ENCODE measurements at regions not wholly inside any gene's neighbourhood (a gene's known extent, or its start where the extent isn't known, plus 50 kb on each side); places are given as distances from the start of the nearest gene placed in this dataset.

DNA sequence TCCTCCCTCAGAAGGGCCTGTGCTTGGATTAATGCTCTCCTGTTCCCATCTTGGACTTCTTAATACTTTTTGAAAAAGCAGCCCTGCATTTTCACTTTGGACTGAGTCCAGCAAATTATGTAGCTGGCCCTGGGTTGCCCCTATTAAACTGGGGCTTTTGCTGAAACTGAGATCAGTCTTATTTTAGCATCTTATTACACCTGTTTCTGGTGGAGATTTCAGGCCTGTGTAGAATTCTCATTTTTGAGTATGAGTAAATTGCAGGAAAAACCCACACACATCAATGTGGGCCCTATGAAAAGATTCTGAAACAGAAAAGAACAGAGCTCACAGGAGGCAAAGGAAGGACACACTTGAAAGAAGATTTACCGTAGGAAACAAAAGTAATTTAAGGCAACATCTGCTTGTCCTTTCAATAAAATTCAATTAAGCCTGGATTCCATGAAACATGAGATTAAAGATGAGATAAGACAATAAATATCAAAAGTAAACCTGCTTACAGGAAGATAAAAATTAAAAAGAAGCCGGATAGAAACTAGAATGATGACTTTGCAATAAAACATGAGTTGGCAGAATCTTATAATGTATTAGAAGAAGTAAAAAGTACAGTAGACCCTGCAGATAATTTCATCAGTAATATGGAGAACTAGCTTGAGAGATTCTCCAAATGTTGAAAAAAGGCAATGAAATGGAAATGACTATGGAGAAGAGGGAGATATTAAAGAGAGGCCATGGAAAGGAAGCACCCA, 90.7 kb upstream of the GCFC2 start:
- DNase-seq (ENCODE audit: low spot score): no peak
- intact Hi-C loops (cut with DNase I): no loop called here

DNA sequence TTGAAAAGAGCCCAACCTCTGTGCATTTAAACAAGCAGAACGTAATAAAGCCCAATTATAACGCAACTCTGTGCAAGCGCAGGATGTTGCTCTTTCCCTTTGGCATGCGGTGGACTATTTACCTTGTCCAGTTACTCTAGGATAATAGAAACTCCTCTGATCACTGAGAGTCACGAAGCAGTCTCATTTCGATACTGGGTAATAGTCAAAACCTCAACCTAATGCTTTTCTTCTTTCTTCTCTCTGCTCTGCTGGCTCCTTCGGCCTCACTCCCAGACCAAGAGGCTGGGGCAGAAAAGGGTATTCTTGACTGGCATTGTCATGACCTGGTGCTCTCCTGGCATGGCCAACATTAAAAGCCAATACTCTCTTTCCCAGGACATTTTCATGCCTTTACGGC, 89.7 kb upstream of the GCFC2 start:
- DNase-seq (ENCODE audit: low spot score): no peak
- intact Hi-C loops (cut with DNase I): no loop called here

DNA sequence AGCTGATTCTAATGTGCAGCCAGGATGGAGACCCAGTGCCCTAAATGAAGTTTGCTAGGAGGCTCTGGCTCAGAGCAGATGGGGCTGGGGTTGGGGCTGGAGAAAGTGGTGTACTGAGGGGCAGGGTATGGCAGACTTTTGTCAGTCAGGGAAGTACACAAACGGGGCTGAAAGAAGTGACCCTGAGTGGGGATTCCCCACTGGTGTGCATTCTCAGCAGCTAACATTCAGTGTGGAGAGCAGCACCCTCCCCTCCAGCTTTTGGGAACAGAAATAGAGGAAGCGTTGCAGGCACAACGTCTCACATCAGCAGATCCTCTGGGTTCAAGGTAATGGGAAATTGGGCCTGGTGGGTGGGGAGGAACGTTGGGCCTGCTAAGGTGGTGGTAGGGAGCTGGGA, 89.1 kb upstream of the GCFC2 start:
- no peak for DNase-seq (ENCODE audit: low spot score)
- intact Hi-C loops (cut with DNase I): no loop called here

DNA sequence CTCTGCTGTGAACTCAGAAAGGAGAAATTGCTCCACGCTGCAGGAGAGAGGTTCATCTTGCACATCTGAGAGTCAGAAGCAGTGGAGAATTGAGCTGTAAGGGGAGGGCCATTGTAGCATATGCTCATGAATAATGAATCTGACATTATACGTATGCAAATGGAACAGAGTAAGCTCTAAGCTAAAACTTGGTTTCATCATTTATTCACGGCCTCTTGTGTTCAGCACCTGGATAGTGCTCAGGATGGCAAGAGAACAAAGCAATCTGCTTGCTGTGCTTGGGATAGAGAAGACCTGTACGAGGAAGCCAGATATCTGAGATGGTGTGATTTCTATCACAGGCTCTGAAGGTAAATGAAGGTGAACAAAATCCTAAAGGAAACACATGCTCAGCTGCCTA, 87.9 kb upstream of the GCFC2 start:
- DNase-seq (ENCODE audit: low spot score): no peak
- intact Hi-C loops (cut with DNase I): no loop called here

DNA sequence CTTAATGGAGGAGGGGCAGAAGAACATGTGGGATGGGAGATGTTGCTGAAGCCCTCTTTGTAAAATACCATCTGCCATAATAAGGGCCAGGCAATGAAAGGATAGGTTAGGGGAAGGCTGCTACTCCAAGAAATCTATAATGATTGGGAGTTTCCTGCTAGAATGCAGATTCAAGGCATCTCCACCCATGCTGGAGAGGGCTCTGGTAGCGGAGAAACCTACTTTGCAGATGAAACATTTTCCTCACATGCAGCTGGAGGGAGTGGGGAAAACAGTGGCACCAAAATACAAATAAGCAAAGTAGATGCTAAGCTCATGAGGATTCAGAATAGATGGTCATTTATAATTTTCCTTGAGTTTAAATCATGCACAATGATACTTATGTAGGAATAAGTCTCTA, 82.3 kb upstream of the GCFC2 start:
- intact Hi-C loops (cut with DNase I): no loop called here
- no peak for DNase-seq (ENCODE audit: low spot score)

DNA sequence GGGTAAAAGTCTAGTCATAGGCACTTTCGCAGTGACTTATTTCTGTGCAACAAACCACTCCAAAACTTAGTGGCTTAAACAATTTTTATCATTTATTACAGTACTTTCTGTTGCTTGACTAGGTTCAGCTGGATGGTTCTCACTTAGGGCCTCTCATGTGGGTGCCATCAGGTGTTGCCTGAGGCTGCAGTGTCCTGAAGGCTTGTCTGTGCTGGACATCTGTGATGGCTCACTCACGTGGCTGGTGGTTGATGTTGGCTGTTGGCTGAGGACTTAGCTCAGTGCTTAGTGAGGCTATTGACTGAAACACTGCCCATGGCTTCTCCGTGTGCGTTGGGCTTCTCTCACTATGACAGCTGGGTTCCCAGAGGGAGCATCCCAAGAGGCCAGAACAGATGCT, 81.4 kb upstream of the GCFC2 start:
- DNase-seq (ENCODE audit: low spot score): no peak
- intact Hi-C loops (cut with DNase I): no loop called here

DNA sequence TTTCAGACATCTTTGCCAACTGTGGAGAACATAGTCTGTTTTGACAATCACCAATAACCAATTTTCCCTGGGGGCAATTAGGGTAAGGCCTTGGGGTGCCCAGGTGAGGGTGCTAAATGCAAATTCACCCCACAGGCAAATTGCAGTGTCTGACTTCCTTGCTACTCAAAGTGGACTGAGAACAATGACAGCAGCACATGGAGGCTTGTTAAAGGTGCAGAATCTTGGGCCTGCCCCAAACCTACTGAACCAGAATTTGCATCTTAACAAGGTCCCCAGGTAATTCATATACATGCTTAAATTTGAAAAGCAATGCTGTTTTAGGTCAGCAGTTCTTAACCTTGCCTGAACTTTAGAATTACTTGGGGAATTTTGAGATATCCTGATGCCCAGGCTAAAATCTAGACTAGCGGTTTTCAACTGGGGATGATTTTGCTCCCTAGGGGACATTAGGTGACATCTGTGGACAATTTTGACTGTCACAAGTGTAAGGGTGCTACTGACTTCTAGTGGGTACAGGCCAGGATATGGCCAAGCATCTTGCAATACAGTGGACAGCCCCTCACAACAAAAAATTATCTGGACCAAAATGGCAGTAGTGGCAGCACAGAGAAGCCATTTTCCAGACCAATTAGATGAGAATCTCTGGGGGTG, 80.2 kb upstream of the GCFC2 start:
- intact Hi-C loops (cut with DNase I): no loop called here
- DNase-seq (ENCODE audit: low spot score): no peak

DNA sequence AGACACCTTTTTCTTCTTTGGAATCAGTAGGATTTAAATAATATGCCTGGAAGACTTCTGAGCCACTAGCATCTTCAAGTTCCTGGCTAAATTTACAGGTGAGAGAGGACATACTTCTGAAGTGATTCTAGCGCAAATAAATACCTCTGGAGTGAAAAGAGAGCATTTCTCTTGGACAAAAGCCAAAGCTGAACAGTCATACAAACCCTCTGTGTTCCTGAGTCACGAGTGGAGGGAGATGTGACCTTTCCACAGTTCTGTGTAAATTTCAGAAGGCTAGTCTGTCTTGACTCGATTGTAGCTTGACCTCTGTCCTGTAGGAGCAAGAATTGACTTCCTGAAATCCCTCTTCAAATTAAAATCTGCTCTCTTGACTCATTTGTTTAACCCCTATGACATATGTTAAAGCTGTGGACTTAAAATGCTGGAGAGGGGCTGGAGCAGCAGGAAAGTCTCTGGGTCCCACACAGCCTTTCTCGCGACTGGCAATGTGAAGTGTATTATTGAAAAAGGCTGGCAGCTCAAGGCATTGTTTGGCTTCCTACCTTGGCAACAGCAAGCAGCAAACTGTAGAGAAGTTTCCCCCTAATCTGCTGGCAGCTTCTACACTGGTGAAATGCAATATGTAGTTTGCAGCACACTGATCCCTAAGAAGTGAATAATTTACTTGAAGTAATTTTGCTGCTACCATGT, 79.6 kb upstream of the GCFC2 start:
- intact Hi-C loops (cut with DNase I): no loop called here
- DNase-seq (ENCODE audit: low spot score): no peak

DNA sequence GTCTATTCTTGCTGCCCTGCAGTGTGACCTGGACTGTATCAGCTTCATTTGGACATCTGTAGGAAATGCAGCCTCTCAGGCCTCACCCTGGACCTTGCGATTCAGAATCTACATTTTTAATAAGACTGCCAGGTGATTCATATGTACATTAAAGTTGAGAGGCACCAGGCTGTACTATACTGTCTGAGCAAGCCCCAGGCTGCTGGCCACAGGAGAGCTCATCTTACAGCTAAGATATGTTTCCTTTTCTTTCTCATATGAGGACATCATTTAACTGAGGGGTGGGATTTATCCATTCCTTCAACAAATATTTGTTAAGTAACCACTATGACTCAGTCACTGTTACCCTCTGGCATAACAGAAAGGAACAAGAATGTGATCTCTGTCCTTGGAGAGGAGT, 78.2 kb upstream of the GCFC2 start:
- intact Hi-C loops (cut with DNase I): no loop called here
- DNase-seq (ENCODE audit: low spot score): no peak

DNA sequence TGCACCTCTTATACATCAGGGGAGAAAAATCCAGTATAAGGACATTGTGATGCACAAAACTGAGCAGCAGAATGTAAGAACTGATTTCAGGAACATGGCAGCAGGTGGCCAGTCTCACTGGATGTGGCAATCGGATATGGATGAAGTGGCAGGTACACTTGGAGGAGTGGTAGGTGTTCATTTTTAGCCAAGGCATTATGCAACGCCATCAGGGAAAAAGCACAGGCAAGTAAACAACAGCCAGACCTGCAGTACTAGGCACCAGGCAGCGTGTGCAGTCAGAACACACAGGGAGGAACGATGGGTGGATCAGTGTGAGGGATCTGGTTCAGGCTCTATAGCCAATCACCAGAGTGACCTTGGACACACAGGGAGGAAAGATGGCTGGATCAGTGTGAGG, 77.4 kb upstream of the GCFC2 start:
- intact Hi-C loops (cut with DNase I): no loop called here

DNA sequence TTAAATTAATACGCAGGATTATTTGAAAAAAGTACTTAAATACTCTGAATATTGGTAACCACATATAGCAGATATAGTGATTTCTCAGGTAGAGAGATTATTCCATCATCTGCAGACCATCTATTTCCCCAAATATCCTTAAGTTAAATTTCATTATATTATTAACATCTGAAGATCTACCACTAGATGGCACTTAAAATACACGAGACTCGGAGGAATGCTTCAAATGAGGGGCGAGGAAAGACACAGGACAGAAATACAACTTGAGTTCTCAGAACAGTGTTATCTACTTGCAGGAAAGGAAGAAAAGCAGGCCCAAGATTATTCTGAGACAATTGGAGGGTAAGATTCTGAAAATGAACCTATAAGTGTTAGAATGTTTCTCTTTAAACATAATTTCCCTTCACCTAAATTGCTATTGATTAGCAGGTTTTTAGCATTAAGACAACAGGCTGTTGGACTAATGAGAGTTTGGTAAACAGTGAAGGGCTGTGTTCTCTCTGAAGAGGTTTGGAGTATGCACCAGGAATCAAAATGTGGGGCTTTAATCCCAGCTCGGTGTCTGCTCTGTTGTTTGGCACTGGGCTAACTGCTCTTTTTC, 76.9 kb upstream of the GCFC2 start:
- no peak for DNase-seq (ENCODE audit: low spot score)
- intact Hi-C loops (cut with DNase I): no loop called here

More for the DNA sequence above, 77.4 kb upstream of the GCFC2 start:
- no peak for DNase-seq (ENCODE audit: low spot score)

DNA sequence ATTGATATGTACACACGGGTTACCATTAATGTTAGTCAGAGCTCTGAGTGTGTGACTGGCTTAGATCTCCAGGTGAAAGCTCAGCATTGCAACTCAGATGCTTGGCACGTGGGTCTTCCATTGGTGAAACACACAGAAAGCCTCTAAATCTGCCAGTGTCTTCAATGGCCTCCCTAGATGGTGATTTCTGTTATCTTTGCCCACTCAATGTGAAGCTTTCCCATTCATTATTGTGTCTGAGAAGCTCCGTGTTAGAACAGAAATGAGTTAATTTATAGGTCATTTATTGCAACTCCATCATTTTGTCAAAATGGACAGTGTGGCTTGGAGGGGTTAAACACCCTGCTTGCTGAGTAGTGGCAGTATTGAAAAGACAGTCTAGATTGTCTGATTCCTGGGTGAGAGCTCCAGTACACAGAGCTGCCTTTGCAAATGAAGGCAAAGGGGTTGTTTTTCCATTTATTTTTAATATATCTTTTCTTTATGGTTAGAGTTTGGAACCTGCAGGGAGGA, 64.7 kb upstream of the GCFC2 start:
- DNase-seq (ENCODE audit: low spot score): no peak

DNA sequence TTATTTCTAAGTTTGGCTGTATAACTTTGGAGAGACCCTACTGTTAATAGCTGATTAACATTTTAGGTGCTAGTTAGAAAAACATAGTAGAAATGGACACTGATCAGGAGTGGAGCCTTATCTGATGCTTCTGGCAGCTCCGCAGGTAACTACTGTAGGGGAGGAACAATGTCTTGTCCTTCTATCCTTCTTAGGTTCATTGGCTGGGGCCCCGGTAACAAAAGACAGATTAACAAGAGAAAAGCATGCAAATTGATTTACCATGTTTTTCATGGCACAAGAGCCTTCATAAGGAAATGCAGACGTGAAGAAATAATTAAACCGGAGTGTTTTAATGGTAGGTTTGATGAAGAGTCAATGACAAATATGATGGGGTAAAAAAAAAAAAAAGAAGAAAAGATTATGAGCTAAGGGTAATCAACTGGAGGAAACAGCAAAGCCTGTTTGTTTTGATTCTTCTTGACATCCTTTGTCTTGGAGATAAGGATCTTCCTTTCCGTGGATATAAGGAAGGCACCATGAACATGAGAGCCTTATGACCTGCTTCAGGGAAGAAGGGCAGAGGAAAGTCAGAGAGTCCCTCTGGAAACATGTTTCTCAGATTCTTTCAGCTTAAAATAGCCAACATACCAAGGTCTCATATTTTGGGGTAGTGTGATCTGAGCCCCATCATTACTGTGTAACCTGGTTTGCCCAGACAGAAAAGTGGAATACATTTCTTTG, 62.4 kb upstream of the GCFC2 start:
- DNase-seq (ENCODE audit: low spot score): no peak
- intact Hi-C loops (cut with DNase I): no loop called here

More for the DNA sequence above, 64.7 kb upstream of the GCFC2 start:
- intact Hi-C loops (cut with DNase I): no loop called here

DNA sequence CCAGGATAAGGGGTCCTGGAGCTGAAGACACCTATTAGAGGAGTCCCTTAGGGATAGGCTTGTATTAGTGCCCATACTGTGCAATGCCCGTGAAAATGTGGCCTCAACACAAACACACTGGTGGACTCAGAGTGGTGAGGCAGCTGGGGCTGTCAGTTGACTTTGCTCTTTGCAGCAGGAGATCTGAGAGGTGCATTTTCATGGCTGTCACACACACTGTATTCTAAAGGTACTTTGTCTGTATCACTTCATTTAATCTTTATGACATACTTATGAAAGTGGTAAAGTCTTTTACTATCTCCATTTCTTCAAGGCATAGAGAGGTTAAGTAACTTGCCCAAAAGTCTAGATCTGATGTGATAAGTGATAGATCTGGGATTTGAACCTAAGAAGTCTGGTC, 55.1 kb upstream of the GCFC2 start:
- DNase-seq (ENCODE audit: low spot score): no peak
- intact Hi-C loops (cut with DNase I): no loop called here

DNA sequence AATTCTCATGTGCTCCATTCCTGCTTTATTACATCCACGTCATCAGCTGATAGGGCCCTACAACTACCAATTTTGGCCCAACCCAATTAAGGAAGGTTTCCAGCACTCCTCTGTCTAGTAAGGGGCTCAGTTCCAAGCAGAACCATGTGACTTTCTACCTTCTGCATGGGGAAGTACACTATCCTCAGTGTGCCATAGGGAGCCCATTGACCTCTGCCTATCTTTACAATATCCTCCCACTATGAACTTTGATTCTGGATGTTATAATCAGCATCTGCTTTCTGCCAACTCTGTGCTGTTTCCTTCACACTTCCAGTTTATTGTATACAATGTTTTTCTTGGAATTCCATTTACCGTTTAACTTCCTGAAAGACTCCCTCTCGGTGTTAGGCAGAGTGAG, 53.9 kb upstream of the GCFC2 start:
- DNase-seq (ENCODE audit: low spot score): no peak
- intact Hi-C loops (cut with DNase I): no loop called here
